Stomach (tissue), 4 donors: ENCODE measurements at regions not wholly inside any gene's neighbourhood (a gene's known extent, or its start where the extent isn't known, plus 50 kb on each side); places are given as distances from the start of the nearest gene placed in this dataset.

Source experiments
- EP300 ChIP-seq: sonication (generic); formaldehyde crosslinking; IDR thresholded peaks from one replicate; pipeline ENCODE4 v1.6.1; 2017; ENCODE audit warnings: antibody characterized with exemption
- POLR2A ChIP-seq, 4 donors: fragments of 450-650 bp; IDR thresholded peaks; one replicate each; pipeline ENCODE4 v1.6.1; 2016; ENCODE audit warnings: antibody characterized with exemption in 4 of 4, control low read depth in 2 of 4, mild to moderate bottlenecking in 1 of 4, moderate library complexity in 1 of 4

- TF ChIP-seq POLR2A (IDR thresholded peaks at IDR 0.05), result no peak
- TF ChIP-seq EP300, result no peak
Observed at GRCh38 chr2:123157016-123157415, 868.1 kb upstream of the CNTNAP5 start.
